HUDEP-2 (cell line): ENCODE measurements at regions not wholly inside any gene's neighbourhood (a gene's known extent, or its start where the extent isn't known, plus 50 kb on each side); places are given as distances from the start of the nearest gene placed in this dataset.
"Not testable (repeated sequence)": the region's sequence is repeated elsewhere in the genome, so short reads cannot be mapped to it uniquely, and the experiment has no call there.

Source experiments
- DNase-seq, 76 experiments: peaks; one replicate each; lab custom pipeline; 2025; ENCODE audit not compliant: unreplicated experiment in 76 of 76; lab: John Stamatoyannopoulos, UW

- DNase-seq: peak in 11 of 76 experiments; percentile 2 to 42 (median 15)
Measured at GRCh38 chr13:28574617-28575142, 79.8 kb upstream of the FLT1 start.

- DNase-seq: no peak
Measured at GRCh38 chr13:28573595-28574373, 78.9 kb upstream of the FLT1 start.

- DNase-seq: no peak
Measured at GRCh38 chr13:28572871-28573270, 77.9 kb upstream of the FLT1 start.

- DNase-seq: not testable (repeated sequence)
Measured at GRCh38 chr13:28570356-28570755, 75.4 kb upstream of the FLT1 start.

- no peak for DNase-seq
Measured at GRCh38 chr13:28569886-28570285, 75.0 kb upstream of the FLT1 start.

- peak in 49 of 76 experiments; percentile 0 to 52 (median 11) for DNase-seq
Measured at GRCh38 chr13:28568286-28568685, 73.4 kb upstream of the FLT1 start.

GRCh38 chr13:28566891-28567290, 72.0 kb upstream of the FLT1 start:
- no peak for DNase-seq

- DNase-seq: no peak
Measured at GRCh38 chr13:28566283-28566682, 71.4 kb upstream of the FLT1 start.

GRCh38 chr13:28564030-28564429, 69.1 kb upstream of the FLT1 start:
- no peak for DNase-seq

- DNase-seq: no peak
Measured at GRCh38 chr13:28563609-28564008, 68.7 kb upstream of the FLT1 start.

- DNase-seq: no peak
Measured at GRCh38 chr13:28560612-28561011, 65.7 kb upstream of the FLT1 start.

- no peak for DNase-seq
Measured at GRCh38 chr13:28559636-28560259, 64.8 kb upstream of the FLT1 start.

GRCh38 chr13:28558567-28558966, 63.6 kb upstream of the FLT1 start:
- no peak for DNase-seq

GRCh38 chr13:28557725-28558520, 63.0 kb upstream of the FLT1 start:
- no peak for DNase-seq

- DNase-seq: no peak
Measured at GRCh38 chr13:28555096-28555495, 60.2 kb upstream of the FLT1 start.

GRCh38 chr13:28553971-28554370, 59.0 kb upstream of the FLT1 start:
- no peak for DNase-seq

GRCh38 chr13:28552288-28552687, 57.4 kb upstream of the FLT1 start:
- no peak for DNase-seq

GRCh38 chr13:28551498-28551895, 56.6 kb upstream of the FLT1 start:
- DNase-seq: no peak

GRCh38 chr13:28550721-28551497, 56.0 kb upstream of the FLT1 start:
- no peak for DNase-seq

- no peak for DNase-seq
Measured at GRCh38 chr13:28550091-28550490, 55.2 kb upstream of the FLT1 start.

GRCh38 chr13:28548872-28549271, 53.9 kb upstream of the FLT1 start:
- DNase-seq: no peak
